ENCODE measurements at regions not wholly inside any gene's neighbourhood (a gene's known extent, or its start where the extent isn't known, plus 50 kb on each side); places are given as distances from the start of the nearest gene placed in this dataset.

GRCh38 chrX:99077099-99077498, 1333.0 kb downstream of the PCDH19 start:
- H3K9me3 ChIP-seq (ENCODE audit: insufficient read depth in 2 of 2, low read depth in 1 of 2, low read length in 1 of 2) = no peaks in the 10 kb centered on the region
- H3K9ac ChIP-seq (replicated peaks in 1 of 4; ENCODE audit: extremely low read depth in 1 of 4, low read depth in 3 of 4, low read length in 3 of 4) = no peak overlapping the region
- H4K8ac ChIP-seq (ENCODE audit: extremely low read depth, insufficient read depth, low read length) = no peak overlapping the region
- H3K18ac ChIP-seq (ENCODE audit: extremely low read depth, low read length) = no peak overlapping the region
- H4K20me1 ChIP-seq (replicated peaks in 1 of 2; ENCODE audit: control insufficient read depth in 1 of 2, insufficient read depth in 2 of 2, low read length in 2 of 2) = no peaks in the 10 kb centered on the region
- H4K5ac ChIP-seq (ENCODE audit: insufficient read length, low read depth, low read length) = no peak overlapping the region
- no peak overlapping the region for H3K23ac ChIP-seq (ENCODE audit: insufficient read length)
- no peaks in the 10 kb centered on the region for H3K36me3 ChIP-seq (ENCODE audit: control insufficient read depth in 2 of 4, insufficient read depth in 4 of 4, low read length in 3 of 4)
- WGBS, 2 experiments (ENCODE audit: extremely low coverage in 1 of 2, insufficient coverage in 1 of 2, insufficient read length in 1 of 2, insufficient replicate concordance in 2 of 2, low coverage in 1 of 2, low lambda C conversion rate in 2 of 2, missing lambda C conversion rate in 1 of 2) = 94% methylated on average over 2 of the region's 3 CpGs; no CpG with 5 or more reads in 1 of the 2 experiments
- no peaks in the 10 kb centered on the region for H3K23me2 ChIP-seq (ENCODE audit: low read depth, low read length)
- H4K91ac ChIP-seq (replicated peaks; ENCODE audit: insufficient read length, low read length) = no peak overlapping the region
- H3K79me1 ChIP-seq (ENCODE audit: low read depth, low read length) = no peaks in the 10 kb centered on the region
- no peak overlapping the region for H3K4ac ChIP-seq (replicated peaks; ENCODE audit: insufficient read length, low read depth, low read length)
- H2BK15ac ChIP-seq (ENCODE audit: low read length) = no peak overlapping the region
- H3K4me2 ChIP-seq (ENCODE audit: insufficient read depth in 1 of 2, low read depth in 2 of 2, low read length in 2 of 2) = no peak overlapping the region
- H3K27me3 ChIP-seq (replicated peaks in 1 of 4; ENCODE audit: control insufficient read depth in 3 of 4, extremely low read depth in 1 of 4, insufficient read depth in 3 of 4, low read length in 3 of 4) = no peaks in the 10 kb centered on the region
- FAIRE-seq (peak; percentile 62), DNase-seq (ENCODE audit: low read depth in 1 of 2, low spot score in 2 of 2) (no peak)
- no peak overlapping the region for H3K14ac ChIP-seq (ENCODE audit: insufficient read length)
- H2BK120ac ChIP-seq (replicated peaks; ENCODE audit: low read depth, low read length) = no peak overlapping the region
- H3K4me1 ChIP-seq (replicated peaks in 1 of 4; ENCODE audit: control insufficient read depth in 3 of 4, insufficient read depth in 4 of 4, low read length in 3 of 4) = no peaks in the 10 kb centered on the region
- POLR2A ChIA-PET (ENCODE audit: partially characterized antibody) = no interaction called here
- no peak overlapping the region for H3K27ac ChIP-seq (ENCODE audit: low read depth, low read length)
- no peak overlapping the region for H2AK5ac ChIP-seq (ENCODE audit: low read depth, low read length)
- no peak overlapping the region for H3K56ac ChIP-seq (replicated peaks; ENCODE audit: insufficient read length, low read depth, low read length)
- H2BK20ac ChIP-seq (ENCODE audit: low read length) = no peak overlapping the region
- CTCF ChIA-PET (ENCODE audit: partially characterized antibody) = interaction anchor here (0.9 to 1.7 kb wide), 3 partner anchors 10 to 670 kb away, joined by 3 read pairs; no protein-coding TSS in a partner anchor
- H2AFZ ChIP-seq (ENCODE audit: low read length) = no peak overlapping the region
- H2BK5ac ChIP-seq (ENCODE audit: low read depth, low read length) = no peak overlapping the region
- H3K4me3 ChIP-seq (ENCODE audit: extremely low read depth in 1 of 4, insufficient read depth in 2 of 4, low read depth in 3 of 4, low read length in 4 of 4) = no peak overlapping the region
- no peak overlapping the region for H2BK12ac ChIP-seq (ENCODE audit: low read depth, low read length)
- H3K79me2 ChIP-seq (ENCODE audit: control insufficient read depth in 1 of 2, insufficient read depth in 2 of 2, low read length in 2 of 2) = no peaks in the 10 kb centered on the region
- TF ChIP-seq BACH1 (IDR thresholded peaks at IDR 0.05; ENCODE audit: low read length) = no peak
- no peak for TF ChIP-seq JUND (IDR thresholded peaks at IDR 0.05; ENCODE audit: low read length)
- no peak for TF ChIP-seq HDAC2 (IDR thresholded peaks at IDR 0.05; ENCODE audit: borderline replicate concordance in 1 of 2, low read depth in 2 of 2, low read length in 2 of 2)
- no peak for TF ChIP-seq SP2 (IDR thresholded peaks at IDR 0.05; ENCODE audit: low read length)
- TF ChIP-seq CTBP2 (IDR thresholded peaks at IDR 0.05; ENCODE audit: borderline replicate concordance, insufficient read depth, insufficient read length, low read length) = no peak
- TF ChIP-seq RAD21 (IDR thresholded peaks at IDR 0.05 in 1 of 2, conservative IDR thresholded peaks at IDR 0.05 in 1 of 2; ENCODE audit: low read depth in 2 of 2, low read length in 2 of 2) = peak in 1 of 2 experiments; percentile 16; a peak in 1 of 4 replicates
- no peak for TF ChIP-seq CHD2 (IDR thresholded peaks at IDR 0.05; ENCODE audit: low read length)
- TF ChIP-seq CTCF (IDR thresholded peaks at IDR 0.05; ENCODE audit: control extremely low read depth in 1 of 3, insufficient read depth in 1 of 3, low read depth in 1 of 3, low read length in 3 of 3) = 0 out of 4 replicates have a peak, but pooled peaks of 1 of the 3 experiments have one; percentile 9
- no peak for TF ChIP-seq ASH2L (IDR thresholded peaks at IDR 0.05; ENCODE audit: low read length)
- TF ChIP-seq KDM5A (IDR thresholded peaks at IDR 0.05; ENCODE audit: low read length) = no peak
- TF ChIP-seq CHD1 (IDR thresholded peaks at IDR 0.05; ENCODE audit: low read depth, low read length) = no peak
- no peak for TF ChIP-seq MAFK (IDR thresholded peaks at IDR 0.05; ENCODE audit: low read depth, low read length)

Data from H1 (cell line).